HG03196 (cell line): ENCODE measurements at regions not wholly inside any gene's neighbourhood (a gene's known extent, or its start where the extent isn't known, plus 50 kb on each side); places are given as distances from the start of the nearest gene placed in this dataset.

Source experiments
- ATAC-seq: cut with Tn5 transposase; IDR thresholded peaks from one replicate; pipeline ENCODE4 v1.9.1; 2021; ENCODE audit not compliant: unreplicated experiment

- no peak for ATAC-seq
These were observed 140.6 kb downstream of the URI1 start for GRCh38 chr19:30082611-30083010.

GRCh38 chr19:30083125-30083681 is 141.2 kb downstream of the URI1 start:
- no peak for ATAC-seq

- ATAC-seq = no peak
These were observed 141.7 kb downstream of the URI1 start for GRCh38 chr19:30083701-30084156.

- no peak for ATAC-seq
These were observed 142.4 kb downstream of the URI1 start for GRCh38 chr19:30084390-30084819.

- ATAC-seq = no peak
These were observed 143.4 kb downstream of the URI1 start for GRCh38 chr19:30085394-30085793.

- no peak for ATAC-seq
These were observed 144.2 kb downstream of the URI1 start for GRCh38 chr19:30086220-30086619.

GRCh38 chr19:30086916-30087315 is 144.9 kb downstream of the URI1 start:
- ATAC-seq = no peak

- no peak for ATAC-seq
These were observed 145.5 kb downstream of the URI1 start for GRCh38 chr19:30087381-30088138.

- ATAC-seq = no peak
These were observed 146.5 kb downstream of the URI1 start for GRCh38 chr19:30088567-30088966.

- ATAC-seq = no peak
These were observed 147.1 kb downstream of the URI1 start for GRCh38 chr19:30089086-30089665.

GRCh38 chr19:30090476-30090875 is 148.4 kb downstream of the URI1 start:
- no peak for ATAC-seq

- ATAC-seq = no peak
These were observed 148.9 kb downstream of the URI1 start for GRCh38 chr19:30090963-30091362.

- no peak for ATAC-seq
These were observed 149.4 kb downstream of the URI1 start for GRCh38 chr19:30091456-30091855.

- ATAC-seq = no peak
These were observed 149.8 kb downstream of the URI1 start for GRCh38 chr19:30091856-30092255.

GRCh38 chr19:30092721-30093569 is 150.9 kb downstream of the URI1 start:
- ATAC-seq = no peak

GRCh38 chr19:30093966-30094755 is 152.1 kb downstream of the URI1 start:
- no peak for ATAC-seq

- ATAC-seq = no peak
These were observed 152.7 kb downstream of the URI1 start for GRCh38 chr19:30094756-30095140.

- ATAC-seq = no peak
These were observed 153.1 kb downstream of the URI1 start for GRCh38 chr19:30095171-30095570.

- ATAC-seq = no peak
These were observed 154.7 kb downstream of the URI1 start for GRCh38 chr19:30096596-30097370.

GRCh38 chr19:30097746-30098280 is 155.8 kb downstream of the URI1 start:
- no peak for ATAC-seq
